OCI-LY1 (cell line): ENCODE measurements at regions not wholly inside any gene's neighbourhood (a gene's known extent, or its start where the extent isn't known, plus 50 kb on each side); places are given as distances from the start of the nearest gene placed in this dataset.

ENCODE experiments used
- H2AFZ ChIP-seq: fragments of 200-600 bp; sonication (generic), shearing (Covaris generic); 2 replicates; pipeline ENCODE4 v1.6.0; 2014; ENCODE audit warnings: antibody characterized with exemption, mild to moderate bottlenecking, low read length
- H3F3A ChIP-seq: fragments of 200-600 bp; sonication (generic), shearing (Covaris generic); 2 replicates; pipeline ENCODE4 v1.6.0; 2014; ENCODE audit warnings: mild to moderate bottlenecking, antibody characterized with exemption, low read length, moderate library complexity; ENCODE audit not compliant: insufficient read depth
- H3K27ac ChIP-seq: fragments of 200-600 bp; sonication (generic); 2 replicates; pipeline ENCODE4 v1.5.1; 2014; ENCODE audit warnings: low read length, mixed run types, mild to moderate bottlenecking, low read depth; ENCODE audit not compliant: poor library complexity, severe bottlenecking
- H3K27me3 ChIP-seq: fragments of 200-600 bp; sonication (generic); 2 replicates; pipeline ENCODE4 v1.6.0; 2014; ENCODE audit warnings: antibody characterized with exemption, mild to moderate bottlenecking, low read length, moderate library complexity; ENCODE audit not compliant: insufficient read depth
- H3K36me3 ChIP-seq: fragments of 200-600 bp; sonication (generic); 2 replicates; pipeline ENCODE4 v1.6.1; 2014; ENCODE audit warnings: mild to moderate bottlenecking, antibody characterized with exemption, low read length, moderate library complexity, mixed read lengths; ENCODE audit not compliant: insufficient read depth
- H3K4me1 ChIP-seq: fragments of 200-600 bp; sonication (generic); 2 replicates; pipeline ENCODE4 v1.5.1; 2014; ENCODE audit warnings: mild to moderate bottlenecking, low read length, moderate library complexity; ENCODE audit not compliant: insufficient read depth, severe bottlenecking
- H3K4me2 ChIP-seq: fragments of 200-600 bp; sonication (generic), shearing (Covaris generic); 2 replicates; pipeline ENCODE4 v1.6.1; 2014; ENCODE audit warnings: low read length
- H3K4me3 ChIP-seq: fragments of 200-600 bp; sonication (generic); 2 replicates; pipeline ENCODE4 v1.5.1; 2014; ENCODE audit warnings: low read length, low read depth, mild to moderate bottlenecking, mixed read lengths; ENCODE audit not compliant: poor library complexity, severe bottlenecking
- H3K79me2 ChIP-seq: fragments of 200-600 bp; shearing (Covaris generic); 2 replicates; pipeline ENCODE4 v1.6.1; 2016; ENCODE audit warnings: mixed run types, low read length, mixed read lengths; ENCODE audit not compliant: insufficient read depth
- H3K9ac ChIP-seq: fragments of 200-600 bp; sonication (generic), shearing (Covaris generic); 2 replicates; pipeline ENCODE4 v1.6.1; 2014; ENCODE audit warnings: mild to moderate bottlenecking, low read length, mixed read lengths
- H3K9me2 ChIP-seq: fragments of 200-600 bp; sonication (generic), shearing (Covaris generic); 2 replicates; pipeline ENCODE4 v1.6.1; 2014; ENCODE audit warnings: low read depth, mild to moderate bottlenecking, low read length, mixed read lengths
- H3K9me3 ChIP-seq: fragments of 200-600 bp; shearing (Covaris generic); 2 replicates; pipeline ENCODE4 v1.6.1; 2014; ENCODE audit warnings: low read length, mixed read lengths
- H4K20me1 ChIP-seq: fragments of 200-600 bp; sonication (generic), shearing (Covaris generic); 2 replicates; pipeline ENCODE4 v1.6.0; 2016; ENCODE audit warnings: mild to moderate bottlenecking, low read length; ENCODE audit not compliant: insufficient read depth
- EZH2 ChIP-seq: fragments of 200-600 bp; sonication (generic), shearing (Covaris generic); IDR thresholded peaks from 2 replicates; pipeline ENCODE4 v1.8.0; 2017; ENCODE audit warnings: borderline replicate concordance, mixed run types, mild to moderate bottlenecking, antibody characterized with exemption, low read length, moderate library complexity, mixed read lengths
- TF ChIP-seq, protein P1 (sequence below): fragments of 200-600 bp; sonication (generic), shearing (Covaris generic); IDR thresholded peaks from 2 replicates; pipeline ENCODE4 v1.5.1; 2017; ENCODE audit warnings: mild to moderate bottlenecking, antibody characterized with exemption, low read length, moderate library complexity, mixed read lengths

GRCh38 chr3:6721491-6721890 is 139.4 kb upstream of the GRM7 start:
- Histone ChIP-seq H3K9me2 (no peaks in the 10 kb centered on the region), H3K79me2 (no peaks in the 10 kb centered on the region), H2AFZ (no peak overlapping the region), H3K9me3 (no peaks in the 10 kb centered on the region), H3K4me1 (peaks cover 4% of the 10 kb centered on the region), H3K27me3 (no peaks in the 10 kb centered on the region), H3K4me2 (no peak overlapping the region), H3F3A (no peaks in the 10 kb centered on the region), H4K20me1 (no peaks in the 10 kb centered on the region), H3K9ac (no peak overlapping the region), H3K4me3 (no peak overlapping the region), H3K36me3 (no peaks in the 10 kb centered on the region), H3K27ac (no peak overlapping the region)
- TF ChIP-seq, protein P1, sequence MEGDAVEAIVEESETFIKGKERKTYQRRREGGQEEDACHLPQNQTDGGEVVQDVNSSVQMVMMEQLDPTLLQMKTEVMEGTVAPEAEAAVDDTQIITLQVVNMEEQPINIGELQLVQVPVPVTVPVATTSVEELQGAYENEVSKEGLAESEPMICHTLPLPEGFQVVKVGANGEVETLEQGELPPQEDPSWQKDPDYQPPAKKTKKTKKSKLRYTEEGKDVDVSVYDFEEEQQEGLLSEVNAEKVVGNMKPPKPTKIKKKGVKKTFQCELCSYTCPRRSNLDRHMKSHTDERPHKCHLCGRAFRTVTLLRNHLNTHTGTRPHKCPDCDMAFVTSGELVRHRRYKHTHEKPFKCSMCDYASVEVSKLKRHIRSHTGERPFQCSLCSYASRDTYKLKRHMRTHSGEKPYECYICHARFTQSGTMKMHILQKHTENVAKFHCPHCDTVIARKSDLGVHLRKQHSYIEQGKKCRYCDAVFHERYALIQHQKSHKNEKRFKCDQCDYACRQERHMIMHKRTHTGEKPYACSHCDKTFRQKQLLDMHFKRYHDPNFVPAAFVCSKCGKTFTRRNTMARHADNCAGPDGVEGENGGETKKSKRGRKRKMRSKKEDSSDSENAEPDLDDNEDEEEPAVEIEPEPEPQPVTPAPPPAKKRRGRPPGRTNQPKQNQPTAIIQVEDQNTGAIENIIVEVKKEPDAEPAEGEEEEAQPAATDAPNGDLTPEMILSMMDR, result no peak
- no peak for TF ChIP-seq EZH2

DNA sequence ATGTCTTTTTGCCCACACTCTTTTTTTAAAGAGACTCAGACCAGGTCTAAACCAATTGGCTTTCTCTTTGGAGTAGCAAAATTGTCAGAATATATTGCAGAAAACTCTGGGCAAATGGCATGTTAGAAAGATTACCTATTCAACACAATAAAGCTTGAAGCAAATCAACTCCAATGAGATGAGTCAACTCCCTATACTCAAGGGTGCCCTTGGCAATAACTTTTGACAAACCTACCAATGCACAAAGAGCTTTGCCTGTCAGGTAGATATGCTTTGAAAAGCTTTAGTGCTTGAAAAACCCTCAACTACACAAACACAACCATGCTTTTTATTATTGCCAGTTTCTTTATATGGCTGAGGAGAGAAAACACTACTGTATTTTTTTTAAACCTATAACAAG is 137.7 kb upstream of the GRM7 start:
- H3K27ac ChIP-seq, result no peak overlapping the region
- H3K4me3 ChIP-seq, result no peak overlapping the region
- no peaks in the 10 kb centered on the region for H3K27me3 ChIP-seq
- no peaks in the 10 kb centered on the region for H4K20me1 ChIP-seq
- H3K36me3 ChIP-seq, result no peaks in the 10 kb centered on the region
- no peak overlapping the region for H3K9ac ChIP-seq
- H3F3A ChIP-seq, result no peaks in the 10 kb centered on the region
- no peaks in the 10 kb centered on the region for H3K9me2 ChIP-seq
- no peak overlapping the region for H3K4me2 ChIP-seq
- no peaks in the 10 kb centered on the region for H3K79me2 ChIP-seq
- no peaks in the 10 kb centered on the region for H3K4me1 ChIP-seq
- H2AFZ ChIP-seq, result no peak overlapping the region
- no peaks in the 10 kb centered on the region for H3K9me3 ChIP-seq
- TF ChIP-seq EZH2, result no peak
- TF ChIP-seq, protein P1, result no peak

- Histone ChIP-seq H3K4me1 (no peaks in the 10 kb centered on the region), H3K4me2 (no peak overlapping the region), H3K79me2 (no peaks in the 10 kb centered on the region), H3K9me3 (no peaks in the 10 kb centered on the region), H3K36me3 (no peaks in the 10 kb centered on the region), H4K20me1 (no peaks in the 10 kb centered on the region), H3K27me3 (no peaks in the 10 kb centered on the region), H3F3A (no peaks in the 10 kb centered on the region), H2AFZ (no peak overlapping the region), H3K9ac (no peak overlapping the region), H3K4me3 (no peak overlapping the region), H3K9me2 (no peaks in the 10 kb centered on the region), H3K27ac (no peak overlapping the region)
- TF ChIP-seq, protein P1, result no peak
- TF ChIP-seq EZH2, result no peak
Measured at GRCh38 chr3:6726811-6727210, 134.1 kb upstream of the GRM7 start.
